Stimulated activated naive B cell treated with anti-CD40 and anti-IgM and Interleukin-4, amounts not matched to agents 10 μg/mL and 1 μg/mL and 100 μg/mL, for 72 hours (primary cell): ENCODE measurements at regions not wholly inside any gene's neighbourhood (a gene's known extent, or its start where the extent isn't known, plus 50 kb on each side); places are given as distances from the start of the nearest gene placed in this dataset.

Source experiments
- ATAC-seq, 2 donors: fragments of 150-1000 bp; cut with Tn5 transposase; replicated peaks; 2 replicates each; pipeline ENCODE4 v1.10.0; 2021; ENCODE audit warnings: moderate library complexity in 1 of 2
- DNase-seq: peaks from one replicate; pipeline ENCODE4 v3.0.0; 2021
- H3K27ac Mint-ChIP-seq: one replicate; pipeline ENCODE4 v1.8.0; 2022; ENCODE audit warnings: mild to moderate bottlenecking, mixed read lengths
- H3K27me3 Mint-ChIP-seq, 2 donors: one replicate each; pipeline ENCODE4 v1.8.0; 2022; ENCODE audit warnings: mixed read lengths in 2 of 2
- H3K36me3 Mint-ChIP-seq, 2 donors: one replicate each; pipeline ENCODE4 v1.8.0; 2022; ENCODE audit warnings: mixed read lengths in 2 of 2, mild to moderate bottlenecking in 1 of 2
- H3K4me1 Mint-ChIP-seq, 2 donors: one replicate each; pipeline ENCODE4 v1.8.0; 2022; ENCODE audit warnings: mixed read lengths in 2 of 2, mild to moderate bottlenecking in 1 of 2
- H3K4me3 Mint-ChIP-seq, 2 donors: one replicate each; pipeline ENCODE4 v1.8.0; 2022; ENCODE audit warnings: mild to moderate bottlenecking in 2 of 2, mixed read lengths in 2 of 2, moderate library complexity in 1 of 2
- H3K9me3 Mint-ChIP-seq, 2 donors: one replicate each; pipeline ENCODE4 v1.8.0; 2022; ENCODE audit warnings: mixed read lengths in 2 of 2, mild to moderate bottlenecking in 1 of 2

DNA sequence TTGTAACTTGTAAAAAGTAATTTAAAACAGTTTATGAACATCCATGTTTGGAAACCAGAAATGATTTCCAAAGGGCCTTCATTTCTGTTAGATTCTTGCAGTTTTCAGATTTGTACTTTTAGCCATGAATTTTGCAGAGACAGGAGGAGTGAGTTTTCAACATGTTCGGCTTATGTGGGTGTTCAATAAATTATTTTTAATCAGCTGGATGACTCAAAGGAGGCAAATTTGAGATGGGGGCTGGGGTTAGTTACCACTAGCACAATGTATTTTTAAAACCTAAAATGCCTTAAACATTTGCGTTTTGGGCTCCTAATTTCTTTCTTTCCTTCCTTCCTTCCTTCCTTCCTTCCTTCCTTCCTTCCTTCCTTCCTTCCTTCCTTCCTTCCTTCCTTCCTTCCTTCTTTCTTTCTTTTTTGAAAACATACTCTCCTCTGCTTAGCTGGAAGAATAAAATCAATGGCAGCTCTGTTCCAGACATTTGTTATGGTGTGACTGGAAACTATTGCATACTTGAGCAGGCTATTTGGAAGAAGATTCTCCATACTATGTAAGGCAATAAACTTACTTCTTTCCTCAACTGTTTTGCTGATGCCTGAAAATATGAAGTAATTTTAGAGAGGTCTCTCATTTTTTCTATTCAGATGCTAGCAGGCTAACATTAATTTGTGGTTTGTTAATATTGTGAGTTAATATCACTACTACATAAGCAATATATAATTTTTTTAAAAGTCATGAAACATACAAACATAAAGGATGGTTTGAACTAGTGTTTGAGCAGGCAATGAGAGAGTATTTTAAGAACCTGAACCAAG lies 394.4 kb downstream of the NYAP2 start:
- no peaks in the 10 kb centered on the region for H3K4me1 Mint-ChIP-seq
- H3K27me3 Mint-ChIP-seq = no peaks in the 10 kb centered on the region
- no peak for ATAC-seq
- H3K4me3 Mint-ChIP-seq = no peak overlapping the region
- H3K9me3 Mint-ChIP-seq = peaks cover 0 to 2% of the 10 kb centered on the region in 2 donors
- no peak overlapping the region for H3K27ac Mint-ChIP-seq
- DNase-seq = no peak
- no peaks in the 10 kb centered on the region for H3K36me3 Mint-ChIP-seq

DNA sequence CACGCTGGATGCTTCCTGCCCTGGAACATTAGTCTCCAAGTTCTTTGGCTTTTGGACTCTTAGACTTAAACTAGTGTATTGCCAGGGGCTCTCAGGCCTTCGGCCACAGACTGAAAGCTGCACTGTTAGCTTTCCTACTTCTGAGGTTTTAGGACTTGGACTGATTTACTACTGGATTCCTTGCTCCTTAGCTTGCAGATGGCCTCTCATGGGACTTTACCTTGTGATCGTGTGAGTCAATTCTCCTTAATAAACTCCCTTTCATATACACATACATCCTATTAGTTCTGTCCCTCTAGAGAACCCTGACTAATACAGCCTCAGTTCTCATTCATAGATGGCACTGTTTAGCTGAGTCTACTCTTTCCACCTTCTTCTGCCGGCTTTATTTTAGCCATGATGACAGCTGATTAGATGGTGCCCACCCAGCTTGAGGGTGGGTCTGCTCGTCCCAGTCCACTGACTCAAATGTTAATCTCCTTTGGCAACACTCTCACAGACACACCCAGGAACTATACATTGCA lies 389.1 kb downstream of the NYAP2 start:
- no peaks in the 10 kb centered on the region for H3K36me3 Mint-ChIP-seq
- no peak overlapping the region for H3K4me3 Mint-ChIP-seq
- peaks cover 0 to 2% of the 10 kb centered on the region in 2 donors for H3K9me3 Mint-ChIP-seq
- ATAC-seq (no peak), DNase-seq (no peak)
- H3K27ac Mint-ChIP-seq = no peak overlapping the region
- H3K27me3 Mint-ChIP-seq = no peaks in the 10 kb centered on the region
- no peaks in the 10 kb centered on the region for H3K4me1 Mint-ChIP-seq

DNA sequence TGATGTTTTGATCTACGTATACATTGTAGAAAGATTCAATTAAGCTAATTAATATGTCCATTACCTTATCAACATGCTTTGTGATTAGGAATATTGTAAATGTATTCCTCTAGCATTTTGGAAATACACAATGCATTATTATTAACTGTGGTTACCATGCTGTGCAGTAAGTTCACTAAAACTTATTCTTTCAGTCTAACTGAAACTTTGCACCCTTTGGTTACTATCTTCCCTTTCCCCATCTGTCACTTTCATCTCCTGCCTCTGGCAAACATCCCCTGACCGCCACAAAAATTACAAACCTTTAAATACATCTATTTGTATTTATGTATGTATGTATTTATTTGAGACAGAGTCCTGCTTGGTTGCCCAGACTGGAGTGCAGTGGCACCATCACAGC lies 388.0 kb downstream of the NYAP2 start:
- Mint-ChIP-seq H3K36me3 (no peaks in the 10 kb centered on the region), H3K27ac (no peak overlapping the region), H3K27me3 (no peaks in the 10 kb centered on the region), H3K4me1 (no peaks in the 10 kb centered on the region), H3K9me3 (peaks cover 0 to 2% of the 10 kb centered on the region in 2 donors), H3K4me3 (no peak overlapping the region)
- DNase-seq (no peak), ATAC-seq (no peak)

DNA sequence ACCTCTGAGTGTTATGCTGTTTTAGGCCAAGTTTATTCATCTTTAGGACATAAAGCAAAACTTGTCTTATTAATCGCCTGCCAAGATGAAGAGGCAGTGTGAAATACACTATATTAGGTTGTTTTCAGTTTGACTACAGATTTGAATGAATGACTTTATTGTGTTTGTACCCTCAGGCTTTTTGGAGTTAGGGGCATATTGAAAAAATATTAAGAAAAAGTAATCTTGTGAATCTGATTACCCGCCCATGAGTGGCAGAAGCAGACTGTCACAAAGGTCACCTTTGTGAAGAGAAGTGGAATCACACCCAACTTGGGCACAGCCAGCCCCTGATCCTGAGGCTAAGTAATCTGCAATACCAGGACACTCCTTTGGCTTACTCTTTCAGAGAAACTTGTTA lies 382.5 kb downstream of the NYAP2 start:
- ATAC-seq (no peak), DNase-seq (no peak)

DNA sequence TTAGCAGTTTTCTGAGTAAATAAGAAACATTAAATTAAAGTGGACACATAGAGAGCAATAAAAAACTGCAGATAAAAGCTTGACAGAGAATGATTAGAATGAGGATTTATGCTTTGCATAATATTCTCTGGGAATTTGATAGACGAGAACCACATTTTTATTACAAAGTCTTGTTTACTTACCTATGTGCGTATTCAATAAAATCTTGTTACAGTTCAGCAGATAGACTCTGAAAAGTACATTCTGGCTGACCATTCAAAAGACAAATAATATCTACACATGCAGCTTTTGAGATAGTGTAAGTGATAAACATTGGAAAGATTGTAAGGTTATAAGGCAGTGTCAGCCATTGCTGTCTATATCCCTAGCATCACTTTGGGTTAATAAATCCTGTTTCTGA lies 381.6 kb downstream of the NYAP2 start:
- H3K9me3 Mint-ChIP-seq = no peaks in the 10 kb centered on the region
- no peak overlapping the region for H3K4me3 Mint-ChIP-seq
- no peaks in the 10 kb centered on the region for H3K36me3 Mint-ChIP-seq
- no peak overlapping the region for H3K27ac Mint-ChIP-seq
- no peaks in the 10 kb centered on the region for H3K27me3 Mint-ChIP-seq
- no peaks in the 10 kb centered on the region for H3K4me1 Mint-ChIP-seq
- ATAC-seq = no peak
- no peak for DNase-seq

More for the DNA sequence above, 382.5 kb downstream of the NYAP2 start:
- no peaks in the 10 kb centered on the region for H3K36me3 Mint-ChIP-seq
- no peaks in the 10 kb centered on the region for H3K4me1 Mint-ChIP-seq
- no peaks in the 10 kb centered on the region for H3K9me3 Mint-ChIP-seq
- no peak overlapping the region for H3K4me3 Mint-ChIP-seq
- no peaks in the 10 kb centered on the region for H3K27me3 Mint-ChIP-seq
- H3K27ac Mint-ChIP-seq = no peak overlapping the region

DNA sequence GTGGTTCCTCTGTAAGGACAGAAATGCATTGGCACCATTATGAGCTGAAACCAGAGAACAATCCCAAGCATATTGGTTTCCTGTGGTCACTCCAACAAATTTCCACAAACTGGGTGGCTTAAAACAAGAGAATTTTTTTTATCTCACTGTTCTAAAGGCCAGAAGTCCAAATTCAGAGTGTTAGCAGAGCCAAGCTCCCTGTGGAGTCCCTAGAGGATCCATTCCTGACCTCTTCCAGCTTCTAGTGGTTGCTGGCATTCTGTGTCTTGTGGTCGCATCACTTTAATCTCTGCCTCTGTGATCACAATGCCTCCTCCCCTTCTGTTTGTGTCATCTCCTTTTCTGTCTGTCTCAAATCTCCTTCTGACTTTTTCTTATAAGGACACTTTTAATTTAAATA lies 380.3 kb downstream of the NYAP2 start:
- H3K9me3 Mint-ChIP-seq = peaks cover under 1 to 5% of the 10 kb centered on the region in 2 donors
- H3K27me3 Mint-ChIP-seq = no peaks in the 10 kb centered on the region
- no peak overlapping the region for H3K27ac Mint-ChIP-seq
- no peaks in the 10 kb centered on the region for H3K4me1 Mint-ChIP-seq
- H3K4me3 Mint-ChIP-seq = no peak overlapping the region
- no peaks in the 10 kb centered on the region for H3K36me3 Mint-ChIP-seq
- no peak for ATAC-seq
- no peak for DNase-seq

DNA sequence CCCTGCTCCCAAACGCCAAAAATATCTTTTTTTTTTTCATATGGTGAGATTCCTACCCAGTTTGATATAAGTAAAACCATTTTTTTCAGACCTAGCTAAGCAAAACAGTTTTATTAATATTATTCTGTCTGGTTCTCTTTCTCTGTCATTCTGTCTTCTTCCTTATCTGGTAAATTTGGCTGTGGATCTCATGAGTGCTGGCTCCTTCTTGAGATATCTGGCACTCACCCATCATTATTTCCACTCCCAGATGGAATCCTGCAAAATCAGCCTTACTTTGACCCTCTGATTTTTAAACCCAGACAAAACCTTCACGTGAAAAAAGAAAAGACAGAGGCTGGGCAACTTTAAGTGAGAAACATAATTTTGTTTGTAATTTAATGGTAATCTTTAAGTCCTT lies 373.6 kb downstream of the NYAP2 start:
- Mint-ChIP-seq H3K4me3 (no peak overlapping the region), H3K36me3 (no peaks in the 10 kb centered on the region), H3K4me1 (no peaks in the 10 kb centered on the region), H3K27ac (no peak overlapping the region), H3K9me3 (peaks cover 5 to 8% of the 10 kb centered on the region in 2 donors), H3K27me3 (no peaks in the 10 kb centered on the region)
- no peak for ATAC-seq
- DNase-seq = no peak

DNA sequence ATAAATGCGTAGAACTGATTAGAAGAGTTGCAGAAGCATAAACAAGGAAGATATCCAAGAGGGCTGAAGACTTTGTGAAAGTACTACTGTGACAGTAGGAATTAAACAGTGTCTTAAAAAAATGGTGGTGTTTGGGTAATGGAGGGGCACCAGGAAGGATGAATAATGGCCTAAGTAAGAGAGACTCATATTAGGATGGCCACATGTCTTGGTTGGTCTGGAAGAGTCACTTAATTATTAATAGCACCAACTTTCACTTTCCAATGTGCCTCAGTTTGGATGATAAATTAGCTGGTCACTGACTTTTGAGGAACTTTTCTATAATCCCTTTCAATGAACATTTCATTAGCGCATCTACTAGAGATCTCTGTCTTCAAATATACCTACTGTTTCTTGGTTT lies 372.2 kb downstream of the NYAP2 start:
- Mint-ChIP-seq H3K4me3 (no peak overlapping the region), H3K4me1 (no peaks in the 10 kb centered on the region), H3K27ac (no peak overlapping the region), H3K27me3 (no peaks in the 10 kb centered on the region), H3K36me3 (no peaks in the 10 kb centered on the region), H3K9me3 (peaks cover 5 to 8% of the 10 kb centered on the region in 2 donors)
- DNase-seq (no peak), ATAC-seq (no peak)

DNA sequence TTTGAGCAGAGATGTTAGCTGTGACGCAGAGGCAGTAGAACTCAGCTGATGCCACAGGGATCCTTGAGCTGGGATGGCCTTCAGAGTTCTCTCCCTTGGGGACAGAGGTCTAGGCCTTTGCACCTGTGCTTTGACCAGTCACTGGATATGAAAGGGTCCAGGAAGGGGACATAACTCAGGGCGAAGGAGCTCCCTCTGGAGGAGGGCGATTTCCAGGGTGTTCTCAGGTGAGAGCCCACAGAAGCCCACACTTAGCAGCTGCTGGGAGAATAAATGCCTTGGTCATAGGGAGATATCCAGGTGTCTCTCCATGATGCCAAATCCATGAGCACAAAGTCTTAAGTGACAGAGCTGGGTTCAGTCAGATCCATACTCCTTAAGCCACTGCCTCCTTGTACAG lies 369.2 kb downstream of the NYAP2 start:
- Mint-ChIP-seq H3K4me3 (no peak overlapping the region), H3K27me3 (no peaks in the 10 kb centered on the region)
- no peak for ATAC-seq

DNA sequence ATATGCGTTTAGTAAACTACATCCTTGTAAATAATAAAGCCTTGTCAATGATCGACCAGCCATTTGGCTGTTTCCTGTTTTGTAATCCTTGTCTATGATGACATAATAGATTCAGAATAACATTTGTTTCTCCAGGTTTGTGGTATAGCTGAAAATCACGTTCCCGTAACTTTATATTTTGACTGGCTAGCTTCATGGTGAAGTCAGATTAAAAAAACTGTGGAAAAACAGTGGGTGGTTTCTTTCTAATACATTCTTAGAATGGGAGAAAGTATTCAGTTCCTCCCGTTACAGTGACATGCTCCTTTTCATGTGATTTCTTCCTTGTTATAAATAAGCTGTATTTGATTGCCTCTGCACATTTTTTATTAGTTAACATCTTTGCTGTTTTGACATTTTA lies 366.9 kb downstream of the NYAP2 start:
- no peaks in the 10 kb centered on the region for H3K36me3 Mint-ChIP-seq

More for the DNA sequence above, 369.2 kb downstream of the NYAP2 start:
- Mint-ChIP-seq H3K27ac (no peak overlapping the region), H3K36me3 (no peaks in the 10 kb centered on the region), H3K9me3 (no peaks in the 10 kb centered on the region), H3K4me1 (no peaks in the 10 kb centered on the region)
- no peak for DNase-seq

DNA sequence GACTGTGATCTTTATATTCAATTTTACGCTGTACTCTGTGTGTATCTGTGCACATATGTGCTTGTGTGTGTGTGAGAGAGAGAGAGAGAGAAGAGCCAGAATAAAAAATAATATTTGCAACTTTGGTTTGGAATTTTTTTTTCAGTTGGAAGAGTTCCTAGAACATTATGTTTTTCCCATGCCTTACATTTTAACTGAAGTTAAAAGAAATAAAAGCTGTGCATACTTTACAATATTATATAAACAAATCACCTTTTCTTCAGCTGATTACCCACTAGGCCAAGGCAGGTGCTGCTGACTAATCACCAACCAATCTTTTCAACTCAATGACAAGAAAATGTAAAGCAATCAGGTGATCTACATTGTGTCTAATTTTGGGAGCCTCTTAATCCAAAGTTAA lies 366.3 kb downstream of the NYAP2 start:
- Mint-ChIP-seq H3K27me3 (no peaks in the 10 kb centered on the region), H3K36me3 (no peaks in the 10 kb centered on the region), H3K4me1 (no peaks in the 10 kb centered on the region), H3K4me3 (no peak overlapping the region), H3K9me3 (no peaks in the 10 kb centered on the region), H3K27ac (no peak overlapping the region)
- ATAC-seq (no peak), DNase-seq (no peak)

More for the DNA sequence above, 366.9 kb downstream of the NYAP2 start:
- no peak for ATAC-seq
- Mint-ChIP-seq H3K27ac (no peak overlapping the region), H3K4me3 (no peak overlapping the region), H3K27me3 (no peaks in the 10 kb centered on the region), H3K9me3 (no peaks in the 10 kb centered on the region), H3K4me1 (no peaks in the 10 kb centered on the region)
- DNase-seq = no peak

DNA sequence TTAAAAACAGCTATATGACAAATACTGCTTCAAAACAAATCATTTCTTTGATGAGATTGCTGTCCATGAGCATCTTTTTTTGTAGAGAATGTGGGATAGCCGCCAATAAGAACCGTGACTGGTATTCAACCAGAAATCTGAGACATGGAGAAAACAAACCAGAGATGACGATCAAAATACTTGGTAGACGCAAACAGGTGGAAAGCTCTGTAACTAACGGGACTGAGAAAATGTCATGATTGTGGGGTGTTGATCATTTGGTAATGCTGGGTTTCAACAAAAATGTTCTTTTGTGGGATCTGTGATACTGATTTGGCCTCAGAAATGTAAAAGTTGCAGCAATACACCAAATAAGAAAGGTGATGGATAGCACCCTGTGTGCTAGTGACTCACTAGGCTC lies 364.8 kb downstream of the NYAP2 start:
- ATAC-seq (no peak), DNase-seq (no peak)
- no peaks in the 10 kb centered on the region for H3K4me1 Mint-ChIP-seq
- H3K27me3 Mint-ChIP-seq = no peaks in the 10 kb centered on the region
- no peak overlapping the region for H3K27ac Mint-ChIP-seq
- H3K9me3 Mint-ChIP-seq = no peaks in the 10 kb centered on the region
- no peaks in the 10 kb centered on the region for H3K36me3 Mint-ChIP-seq
- no peak overlapping the region for H3K4me3 Mint-ChIP-seq

DNA sequence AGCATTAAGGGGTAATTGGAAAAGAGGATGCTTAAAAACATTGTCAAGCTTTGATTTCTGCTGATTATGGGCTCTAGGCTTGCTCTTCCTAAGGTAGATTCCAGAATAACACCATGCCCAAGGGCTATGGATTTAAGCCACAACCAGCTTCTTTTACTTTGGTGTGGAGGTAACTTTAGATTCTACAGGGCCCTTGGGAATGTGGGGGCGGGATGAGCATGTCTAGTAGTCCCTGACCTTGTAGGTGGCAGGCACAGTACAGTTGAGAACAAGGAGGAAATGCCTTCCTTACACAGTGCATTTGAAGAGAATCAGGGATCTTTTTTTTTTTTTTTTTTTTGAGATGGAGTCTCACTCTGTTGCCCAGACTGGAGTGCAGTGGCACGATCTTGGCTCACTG lies 364.2 kb downstream of the NYAP2 start:
- Mint-ChIP-seq H3K4me1 (no peaks in the 10 kb centered on the region), H3K27me3 (no peaks in the 10 kb centered on the region), H3K27ac (no peak overlapping the region), H3K36me3 (no peaks in the 10 kb centered on the region), H3K4me3 (no peak overlapping the region), H3K9me3 (no peaks in the 10 kb centered on the region)
- DNase-seq (no peak), ATAC-seq (no peak)

DNA sequence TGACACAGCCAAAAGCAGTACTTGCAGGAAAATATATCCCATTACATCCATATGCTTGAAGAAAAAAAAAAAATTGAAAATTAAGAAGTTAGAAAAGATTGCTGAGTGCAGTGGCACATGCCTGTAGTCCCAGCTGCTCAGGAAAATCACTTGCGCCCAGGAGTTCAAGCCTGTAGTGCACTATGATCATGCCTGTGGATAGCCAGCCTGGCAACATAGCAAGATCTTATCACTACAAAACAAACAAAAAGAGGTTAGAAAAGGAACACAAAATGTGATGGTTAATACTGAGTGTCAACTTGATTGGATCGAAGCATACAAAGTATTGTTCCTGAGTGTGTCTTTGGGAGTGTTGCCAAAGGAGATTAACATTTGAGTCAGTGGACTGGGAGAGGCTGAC lies 361.9 kb downstream of the NYAP2 start:
- ATAC-seq (no peak), DNase-seq (no peak)
- no peaks in the 10 kb centered on the region for H3K36me3 Mint-ChIP-seq
- no peaks in the 10 kb centered on the region for H3K27me3 Mint-ChIP-seq
- no peak overlapping the region for H3K4me3 Mint-ChIP-seq
- no peaks in the 10 kb centered on the region for H3K4me1 Mint-ChIP-seq
- no peaks in the 10 kb centered on the region for H3K9me3 Mint-ChIP-seq
- H3K27ac Mint-ChIP-seq = no peak overlapping the region

DNA sequence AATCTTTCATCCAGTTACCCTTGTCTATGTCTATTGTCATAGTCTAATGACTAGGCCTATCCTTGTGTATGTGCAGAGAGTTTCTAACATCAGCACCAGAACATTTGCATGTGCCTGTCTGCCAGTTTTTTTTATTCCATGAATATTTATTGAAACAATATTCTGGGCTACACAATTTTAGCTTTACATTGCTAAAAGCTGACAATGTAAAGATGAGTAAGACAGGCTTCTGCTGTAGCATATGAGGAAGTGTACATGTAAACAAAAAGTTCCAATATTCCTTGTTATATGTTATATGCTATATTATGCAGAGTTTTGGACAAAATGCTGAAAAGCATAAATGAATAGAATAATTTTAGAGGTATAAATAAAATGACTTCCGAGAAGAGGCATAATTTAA lies 357.7 kb downstream of the NYAP2 start:
- ATAC-seq (no peak), DNase-seq (no peak)
- Mint-ChIP-seq H3K4me1 (no peaks in the 10 kb centered on the region), H3K9me3 (no peaks in the 10 kb centered on the region), H3K36me3 (no peaks in the 10 kb centered on the region), H3K27ac (no peak overlapping the region), H3K27me3 (no peaks in the 10 kb centered on the region), H3K4me3 (no peak overlapping the region)
